D721Med (cell line): ENCODE measurements at regions not wholly inside any gene's neighbourhood (a gene's known extent, or its start where the extent isn't known, plus 50 kb on each side); places are given as distances from the start of the nearest gene placed in this dataset.

Source experiments
- DNase-seq: peaks from one replicate; pipeline ENCODE4 v3.0.0; 2011; ENCODE audit warnings: low spot score; ENCODE audit not compliant: insufficient read length
- FAIRE-seq: peaks from 2 replicates; lab custom pipeline; 2011; peaks lifted over from hg19 to GRCh38; lab: Jason Lieb, UNC
- TF ChIP-seq, protein P1 (sequence below): IDR thresholded peaks from 2 replicates; pipeline ENCODE4 v1.5.1; 2012; ENCODE audit warnings: mild to moderate bottlenecking, control low read depth; ENCODE audit not compliant: insufficient read depth; ENCODE audit errors: missing control alignments

DNA sequence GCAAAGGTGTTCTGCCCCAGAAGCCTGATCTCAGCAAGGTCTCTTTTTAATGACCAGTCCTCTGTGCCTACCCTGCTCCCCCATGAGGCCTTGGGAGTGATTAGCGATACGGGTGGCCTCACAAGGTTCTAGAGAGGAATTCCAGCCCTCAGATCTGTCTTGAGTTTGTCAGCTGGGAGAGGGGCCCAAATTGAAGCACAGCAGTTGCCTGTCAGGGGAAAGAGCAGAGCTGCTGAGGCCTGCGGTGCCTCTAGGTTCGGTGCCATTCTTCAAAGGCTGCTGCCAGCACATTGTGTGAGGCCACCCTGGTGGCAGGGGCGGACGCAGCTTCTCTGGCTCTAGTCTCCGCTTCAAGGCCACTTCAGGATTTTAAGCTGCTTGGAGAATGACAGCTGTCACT is 85.7 kb upstream of the GRIA1 start:
- TF ChIP-seq, protein P1, sequence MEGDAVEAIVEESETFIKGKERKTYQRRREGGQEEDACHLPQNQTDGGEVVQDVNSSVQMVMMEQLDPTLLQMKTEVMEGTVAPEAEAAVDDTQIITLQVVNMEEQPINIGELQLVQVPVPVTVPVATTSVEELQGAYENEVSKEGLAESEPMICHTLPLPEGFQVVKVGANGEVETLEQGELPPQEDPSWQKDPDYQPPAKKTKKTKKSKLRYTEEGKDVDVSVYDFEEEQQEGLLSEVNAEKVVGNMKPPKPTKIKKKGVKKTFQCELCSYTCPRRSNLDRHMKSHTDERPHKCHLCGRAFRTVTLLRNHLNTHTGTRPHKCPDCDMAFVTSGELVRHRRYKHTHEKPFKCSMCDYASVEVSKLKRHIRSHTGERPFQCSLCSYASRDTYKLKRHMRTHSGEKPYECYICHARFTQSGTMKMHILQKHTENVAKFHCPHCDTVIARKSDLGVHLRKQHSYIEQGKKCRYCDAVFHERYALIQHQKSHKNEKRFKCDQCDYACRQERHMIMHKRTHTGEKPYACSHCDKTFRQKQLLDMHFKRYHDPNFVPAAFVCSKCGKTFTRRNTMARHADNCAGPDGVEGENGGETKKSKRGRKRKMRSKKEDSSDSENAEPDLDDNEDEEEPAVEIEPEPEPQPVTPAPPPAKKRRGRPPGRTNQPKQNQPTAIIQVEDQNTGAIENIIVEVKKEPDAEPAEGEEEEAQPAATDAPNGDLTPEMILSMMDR = no peak
- FAIRE-seq (no peak), DNase-seq (no peak)

DNA sequence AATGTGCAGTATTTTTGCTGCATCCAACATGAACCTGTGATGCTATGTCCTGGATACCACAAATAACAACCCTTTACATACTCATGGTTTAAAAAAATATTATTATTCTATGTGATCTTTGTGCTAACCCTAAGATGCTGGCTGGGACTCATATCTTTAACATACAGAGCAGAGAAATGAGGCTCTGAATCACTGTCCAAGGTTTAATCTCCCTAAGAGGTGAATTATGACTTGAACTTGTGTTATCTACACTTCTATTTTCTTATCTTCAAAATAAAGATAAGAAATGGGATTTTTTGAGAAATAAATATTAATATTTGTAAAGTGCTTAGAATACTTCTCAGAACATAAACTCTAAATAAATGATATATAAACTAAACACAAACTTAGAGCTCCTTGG is 68.8 kb upstream of the GRIA1 start:
- no peak for FAIRE-seq
- no peak for DNase-seq
- TF ChIP-seq, protein P1 = no peak

GRCh38 chr5:153425914-153426313 is 64.6 kb upstream of the GRIA1 start:
- FAIRE-seq (no peak), DNase-seq (no peak)
- TF ChIP-seq, protein P1 = peak; percentile 30

DNA sequence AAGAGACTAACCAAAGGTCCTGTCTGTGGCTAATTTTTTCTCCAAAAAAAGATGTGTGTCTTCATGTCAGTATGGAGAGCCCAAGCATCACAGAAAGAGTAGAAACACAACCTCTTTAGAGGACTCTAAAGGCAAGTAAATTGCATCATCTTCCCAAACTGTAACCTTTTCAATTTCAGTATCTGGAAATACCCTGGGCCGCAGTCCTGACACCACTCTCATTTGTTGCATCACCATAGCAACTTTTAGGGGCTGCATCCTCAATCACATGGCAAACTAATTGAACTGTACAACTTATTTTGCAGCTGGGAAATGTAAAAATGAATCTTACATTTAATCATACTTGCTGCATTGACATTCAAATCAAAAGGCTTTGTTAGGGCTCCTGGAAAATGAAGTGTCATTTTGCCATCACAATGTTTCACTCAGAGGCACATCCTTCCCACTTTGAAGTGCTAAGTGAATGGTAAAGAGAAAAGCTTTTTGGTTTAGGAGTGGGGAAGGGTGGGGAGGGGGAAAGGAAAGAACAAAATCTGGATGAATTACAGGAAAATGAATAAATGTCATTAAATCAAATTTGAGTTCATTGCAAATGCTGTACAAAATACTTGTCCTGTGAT is 60.6 kb upstream of the GRIA1 start:
- TF ChIP-seq, protein P1 = no peak
- no peak for FAIRE-seq
- DNase-seq = no peak

GRCh38 chr5:153432583-153432982 is 57.9 kb upstream of the GRIA1 start:
- DNase-seq = no peak
- TF ChIP-seq, protein P1 = no peak
- no peak for FAIRE-seq

DNA sequence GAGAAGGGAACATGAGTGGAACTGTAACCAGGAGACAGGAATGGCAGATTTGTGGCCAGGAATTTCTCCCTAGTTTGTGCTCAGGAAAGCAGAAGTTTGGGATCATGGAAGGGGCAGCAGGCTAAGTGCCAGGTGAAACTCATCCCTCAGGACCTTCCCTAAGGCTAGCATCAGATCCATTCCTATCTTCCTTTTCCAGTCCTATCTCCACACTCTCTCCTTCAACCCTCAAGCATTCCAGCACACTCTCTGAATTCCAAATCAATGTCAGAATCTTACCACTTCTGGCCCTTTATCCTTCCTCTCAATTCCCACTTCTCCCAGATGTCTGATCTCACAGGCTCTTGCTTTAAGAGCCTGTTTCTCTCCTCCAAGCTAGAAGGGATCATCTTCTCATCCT is 53.2 kb upstream of the GRIA1 start:
- TF ChIP-seq, protein P1 = no peak
- DNase-seq (no peak), FAIRE-seq (no peak)

GRCh38 chr5:153439130-153439529 is 51.3 kb upstream of the GRIA1 start:
- no peak for FAIRE-seq
- TF ChIP-seq, protein P1 = no peak
- DNase-seq = no peak
